Right lobe of liver (tissue), 4 donors: ENCODE measurements at regions not wholly inside any gene's neighbourhood (a gene's known extent, or its start where the extent isn't known, plus 50 kb on each side); places are given as distances from the start of the nearest gene placed in this dataset.

Source experiments
- POLR2A ChIP-seq: fragments of 450-650 bp; IDR thresholded peaks from one replicate; pipeline ENCODE4 v1.6.1; 2017; ENCODE audit warnings: antibody characterized with exemption, mild to moderate bottlenecking
- TF ChIP-seq, protein P1 (sequence below), 4 donors: fragments of 200-600 bp in 3 of 4; fragments of 450-650 bp in 1 of 4; IDR thresholded peaks; one replicate each; pipeline versions ENCODE4 v1.5.1 to v1.8.0; 2016 to 2022; ENCODE audit warnings: antibody characterized with exemption in 4 of 4, mild to moderate bottlenecking in 2 of 4
- donor health status: DM: no; HTN: no; CAD: no.
- donor health status: DM: no; HTN: no; CAD: no.
- donor health status: DM: no; HTN: yes; CAD: no.

DNA sequence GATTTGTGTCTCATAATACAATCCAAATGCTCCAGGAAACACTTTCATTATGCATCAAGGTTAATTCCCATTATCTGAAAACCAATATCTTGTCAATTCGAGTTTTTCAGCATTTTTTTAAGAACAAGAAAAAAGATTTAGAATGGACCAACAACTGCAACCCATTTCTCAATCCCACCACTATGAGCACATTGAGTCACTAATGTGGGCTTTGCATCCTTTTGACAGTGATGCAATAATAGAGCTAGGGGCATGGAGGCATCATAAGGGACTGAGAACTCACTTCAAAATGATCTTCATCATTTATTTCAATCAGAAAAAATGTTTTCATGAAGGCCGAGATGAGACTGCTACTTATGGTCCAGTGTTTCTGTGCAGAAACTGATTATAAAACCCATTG lies 74.8 kb upstream of the DEFB112 start:
- TF ChIP-seq, protein P1, sequence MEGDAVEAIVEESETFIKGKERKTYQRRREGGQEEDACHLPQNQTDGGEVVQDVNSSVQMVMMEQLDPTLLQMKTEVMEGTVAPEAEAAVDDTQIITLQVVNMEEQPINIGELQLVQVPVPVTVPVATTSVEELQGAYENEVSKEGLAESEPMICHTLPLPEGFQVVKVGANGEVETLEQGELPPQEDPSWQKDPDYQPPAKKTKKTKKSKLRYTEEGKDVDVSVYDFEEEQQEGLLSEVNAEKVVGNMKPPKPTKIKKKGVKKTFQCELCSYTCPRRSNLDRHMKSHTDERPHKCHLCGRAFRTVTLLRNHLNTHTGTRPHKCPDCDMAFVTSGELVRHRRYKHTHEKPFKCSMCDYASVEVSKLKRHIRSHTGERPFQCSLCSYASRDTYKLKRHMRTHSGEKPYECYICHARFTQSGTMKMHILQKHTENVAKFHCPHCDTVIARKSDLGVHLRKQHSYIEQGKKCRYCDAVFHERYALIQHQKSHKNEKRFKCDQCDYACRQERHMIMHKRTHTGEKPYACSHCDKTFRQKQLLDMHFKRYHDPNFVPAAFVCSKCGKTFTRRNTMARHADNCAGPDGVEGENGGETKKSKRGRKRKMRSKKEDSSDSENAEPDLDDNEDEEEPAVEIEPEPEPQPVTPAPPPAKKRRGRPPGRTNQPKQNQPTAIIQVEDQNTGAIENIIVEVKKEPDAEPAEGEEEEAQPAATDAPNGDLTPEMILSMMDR (IDR thresholded peaks at IDR 0.05) = no peak
- TF ChIP-seq POLR2A = no peak
